Ishikawa (cell line): ENCODE measurements at regions not wholly inside any gene's neighbourhood (a gene's known extent, or its start where the extent isn't known, plus 50 kb on each side); places are given as distances from the start of the nearest gene placed in this dataset.

Experiments used
- CREB1 ChIP-seq: IDR thresholded peaks from 2 replicates; pipeline ENCODE4 v1.6.1; 2012; ENCODE audit warnings: low read depth
- EGR1 ChIP-seq: IDR thresholded peaks from 2 replicates; pipeline ENCODE4 v1.6.1; 2012
- EP300 ChIP-seq: IDR thresholded peaks from 2 replicates; pipeline ENCODE4 v1.6.1; 2012; ENCODE audit warnings: borderline replicate concordance
- RAD21 ChIP-seq: IDR thresholded peaks from 2 replicates; pipeline ENCODE4 v1.6.1; 2012; ENCODE audit warnings: low read depth
- REST ChIP-seq: IDR thresholded peaks from 2 replicates; pipeline ENCODE4 v1.6.1; 2012; ENCODE audit warnings: low read depth, mild to moderate bottlenecking
- TAF1 ChIP-seq: IDR thresholded peaks from 2 replicates; pipeline ENCODE4 v1.6.1; 2012; ENCODE audit warnings: low read depth, mild to moderate bottlenecking
- ZBTB7A ChIP-seq: IDR thresholded peaks from 2 replicates; pipeline ENCODE4 v1.6.1; 2012; ENCODE audit warnings: low read depth

- TF ChIP-seq REST, result no peak
- no peak for TF ChIP-seq ZBTB7A
- no peak for TF ChIP-seq EP300
- no peak for TF ChIP-seq CREB1
- no peak for TF ChIP-seq TAF1
- no peak for TF ChIP-seq EGR1
- TF ChIP-seq RAD21, result no peak
Observed at GRCh38 chr10:63718006-63718405, 196.8 kb downstream of the REEP3 start.
